AG04449 (cell line): ENCODE measurements at regions not wholly inside any gene's neighbourhood (a gene's known extent, or its start where the extent isn't known, plus 50 kb on each side); places are given as distances from the start of the nearest gene placed in this dataset.

ENCODE experiments used
- CTCF ChIA-PET: fragments of 350-600 bp; formaldehyde crosslinking; extraction: SDS; loops from one replicate; lab custom pipeline; 2021; ENCODE audit warnings: antibody characterized with exemption; lab: Yijun Ruan, JAX
- POLR2A ChIA-PET: fragments of 400-600, 350-600 bp; formaldehyde crosslinking; extraction: SDS; loops from one replicate; lab custom pipeline; 2020; ENCODE audit warnings: antibody characterized with exemption, inconsistent platforms; lab: Yijun Ruan, JAX
- DNase-seq: peaks from one replicate; pipeline ENCODE4 v3.0.0-alpha.2; 2010; ENCODE audit warnings: low read depth, low spot score
- H3K4me3 ChIP-seq: 2 replicates; pipeline ENCODE4 v1.5.1; 2011; ENCODE audit warnings: low read depth, mild to moderate bottlenecking, control low read depth, low read length
- CTCF ChIP-seq: IDR thresholded peaks from one replicate; pipeline ENCODE4 v1.5.1; 2011; ENCODE audit warnings: mild to moderate bottlenecking, moderate library complexity, low read length, control low read depth, inconsistent platforms; ENCODE audit not compliant: insufficient read depth; ENCODE audit errors: missing control alignments

GRCh38 chr14:104339361-104339760 lies 201.0 kb downstream of the KIF26A start:
- POLR2A ChIA-PET, result no interaction called here
- no peak for DNase-seq
- CTCF ChIA-PET, result no interaction called here
- TF ChIP-seq CTCF, result no peak
- H3K4me3 ChIP-seq, result no peak overlapping the region

- no peak for TF ChIP-seq CTCF
- no peak for DNase-seq
- ChIA-PET CTCF (no interaction called here), POLR2A (no interaction called here)
- no peak overlapping the region for H3K4me3 ChIP-seq
Observed at GRCh38 chr14:104339829-104340228, 201.4 kb downstream of the KIF26A start.

DNA sequence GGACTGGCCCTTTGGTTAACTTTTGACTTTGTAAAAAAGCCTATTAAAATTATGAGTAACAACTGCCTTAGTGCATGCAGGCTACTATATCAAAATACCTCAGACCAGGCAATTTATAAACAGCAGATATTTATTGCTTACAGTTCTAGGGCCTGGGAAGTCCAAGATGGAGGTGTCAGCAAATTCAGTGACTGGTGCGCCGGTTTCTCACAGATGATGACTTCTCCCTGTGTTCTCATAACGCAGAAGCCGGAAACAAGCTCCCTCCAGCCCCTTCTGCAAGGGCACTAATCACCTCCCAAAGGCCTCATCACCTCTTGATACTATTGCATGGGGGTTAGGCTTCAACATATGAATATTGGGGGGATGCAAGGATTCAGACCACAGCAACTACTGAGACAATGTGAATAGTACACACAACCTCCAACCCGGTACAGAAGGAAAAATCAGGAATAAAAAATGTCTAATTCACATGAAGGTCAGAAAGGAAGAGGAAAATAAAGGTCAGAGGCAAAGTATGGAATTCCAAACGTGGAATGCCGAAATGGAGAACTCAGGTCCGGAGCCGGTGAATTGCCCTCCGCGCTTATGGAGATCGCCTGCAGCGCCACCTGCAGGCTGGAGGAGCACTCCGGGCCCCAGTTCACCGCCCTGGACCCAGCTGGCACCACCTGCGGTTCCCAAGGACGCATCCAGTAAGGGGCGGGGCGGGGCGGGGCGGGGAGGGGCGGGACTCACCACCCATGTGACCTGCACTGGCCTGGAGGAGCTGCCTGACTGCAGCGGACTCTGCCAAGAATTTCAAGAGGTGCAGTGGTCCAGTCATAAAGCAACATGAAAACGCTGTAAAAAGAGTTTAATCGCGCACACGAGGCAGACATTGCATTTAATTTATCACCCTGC lies 203.4 kb downstream of the KIF26A start:
- no peak for TF ChIP-seq CTCF
- POLR2A ChIA-PET, result no interaction called here
- no peak for DNase-seq
- CTCF ChIA-PET, result no interaction called here
- no peak overlapping the region for H3K4me3 ChIP-seq

GRCh38 chr14:104342435-104343293 lies 204.3 kb downstream of the KIF26A start:
- H3K4me3 ChIP-seq, result no peak overlapping the region
- ChIA-PET POLR2A (no interaction called here), CTCF (no interaction called here)
- DNase-seq, result no peak
- no peak for TF ChIP-seq CTCF

DNA sequence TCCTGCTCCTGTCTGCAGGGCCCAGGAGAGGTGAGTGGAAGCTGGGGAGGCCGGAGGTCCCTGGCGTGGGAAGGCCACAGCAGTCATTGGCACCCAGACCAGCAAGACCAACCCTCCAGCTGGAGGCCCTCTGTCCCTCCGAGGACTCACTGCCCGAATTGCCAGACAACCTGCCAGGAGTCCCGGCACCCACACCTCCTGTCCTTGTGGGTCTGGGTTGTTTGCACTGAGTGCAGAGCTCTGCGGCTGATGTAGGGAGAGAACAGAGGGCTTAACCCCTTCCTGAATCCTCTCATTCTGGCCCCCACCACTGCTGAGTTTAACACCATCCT lies 204.9 kb downstream of the KIF26A start:
- TF ChIP-seq CTCF, result no peak
- ChIA-PET CTCF (no interaction called here), POLR2A (no interaction called here)
- DNase-seq, result no peak
- H3K4me3 ChIP-seq, result no peak overlapping the region
